Activated CD4-positive, alpha-beta T cell treated with anti-CD3 and anti-CD28 coated beads, Interleukin-2, amount 10 ng/mL, durations not matched to agents 7 days and 5 days (primary cell): ENCODE measurements at regions not wholly inside any gene's neighbourhood (a gene's known extent, or its start where the extent isn't known, plus 50 kb on each side); places are given as distances from the start of the nearest gene placed in this dataset.
"Not testable (repeated sequence)": the region's sequence is repeated elsewhere in the genome, so short reads cannot be mapped to it uniquely, and the experiment has no call there.

ENCODE experiments used
- CTCF ChIA-PET: fragments of 350-600 bp; sonication (Branson Sonifier 250); formaldehyde crosslinking; loops from one replicate; lab custom pipeline; 2021; ENCODE audit warnings: antibody characterized with exemption; lab: Charles Lee
- POLR2A ChIA-PET: fragments of 350-600 bp; sonication (Branson Sonifier 250); formaldehyde crosslinking; loops from one replicate; lab custom pipeline; 2021; ENCODE audit warnings: antibody characterized with exemption; lab: Charles Lee
- DNase-seq: peaks from one replicate; pipeline ENCODE4 v3.0.0-alpha.2; 2020
- H3K27ac Mint-ChIP-seq: one replicate; pipeline ENCODE4 v1.8.0; 2021; ENCODE audit warnings: mild to moderate bottlenecking, moderate library complexity, mixed read lengths
- H3K27me3 Mint-ChIP-seq: one replicate; pipeline ENCODE4 v1.8.0; 2021; ENCODE audit warnings: mixed read lengths
- H3K36me3 Mint-ChIP-seq: one replicate; pipeline ENCODE4 v1.8.0; 2021; ENCODE audit warnings: low read depth, mixed read lengths
- H3K4me1 Mint-ChIP-seq: one replicate; pipeline ENCODE4 v1.8.0; 2021; ENCODE audit warnings: mixed read lengths
- H3K4me3 Mint-ChIP-seq: one replicate; pipeline ENCODE4 v1.8.0; 2021; ENCODE audit warnings: mild to moderate bottlenecking, moderate library complexity, mixed read lengths
- H3K9me3 Mint-ChIP-seq: one replicate; pipeline ENCODE4 v1.8.0; 2021; ENCODE audit warnings: mixed read lengths

GRCh38 chr13:65401315-65401714 lies 1828.8 kb downstream of the PCDH9 start:
- no peaks in the 10 kb centered on the region for H3K4me1 Mint-ChIP-seq
- H3K27me3 Mint-ChIP-seq, result no peaks in the 10 kb centered on the region
- H3K27ac Mint-ChIP-seq, result no peak overlapping the region
- no peaks in the 10 kb centered on the region for H3K36me3 Mint-ChIP-seq
- peaks cover 3% of the 10 kb centered on the region for H3K9me3 Mint-ChIP-seq
- ChIA-PET POLR2A (no interaction called here), CTCF (no interaction called here)
- H3K4me3 Mint-ChIP-seq, result no peak overlapping the region
- DNase-seq, result no peak

- no peaks in the 10 kb centered on the region for H3K27me3 Mint-ChIP-seq
- DNase-seq, result no peak
These were observed 1829.4 kb downstream of the PCDH9 start for GRCh38 chr13:65400702-65401101.

GRCh38 chr13:65387743-65388347 lies 1842.3 kb downstream of the PCDH9 start:
- no peak for DNase-seq
- Mint-ChIP-seq H3K4me3 (no peak overlapping the region), H3K27me3 (no peaks in the 10 kb centered on the region), H3K27ac (no peak overlapping the region), H3K9me3 (peaks cover 11% of the 10 kb centered on the region), H3K36me3 (no peaks in the 10 kb centered on the region), H3K4me1 (no peaks in the 10 kb centered on the region)
- POLR2A ChIA-PET, result no interaction called here
- CTCF ChIA-PET, result no interaction called here

More at GRCh38 chr13:65400702-65401101, 1829.4 kb downstream of the PCDH9 start:
- POLR2A ChIA-PET, result no interaction called here
- CTCF ChIA-PET, result no interaction called here
- H3K4me3 Mint-ChIP-seq, result no peak overlapping the region
- no peaks in the 10 kb centered on the region for H3K4me1 Mint-ChIP-seq
- H3K27ac Mint-ChIP-seq, result no peak overlapping the region
- H3K9me3 Mint-ChIP-seq, result peaks cover 3% of the 10 kb centered on the region
- no peaks in the 10 kb centered on the region for H3K36me3 Mint-ChIP-seq

GRCh38 chr13:65378943-65379519 lies 1851.1 kb downstream of the PCDH9 start:
- Mint-ChIP-seq H3K27ac (no peak overlapping the region), H3K36me3 (no peaks in the 10 kb centered on the region), H3K9me3 (peaks cover 2% of the 10 kb centered on the region), H3K27me3 (no peaks in the 10 kb centered on the region), H3K4me1 (no peaks in the 10 kb centered on the region), H3K4me3 (no peak overlapping the region)
- CTCF ChIA-PET, result no interaction called here
- DNase-seq, result no peak
- POLR2A ChIA-PET, result no interaction called here

- Mint-ChIP-seq H3K36me3 (no peaks in the 10 kb centered on the region), H3K27ac (no peak overlapping the region), H3K4me3 (no peak overlapping the region), H3K27me3 (no peaks in the 10 kb centered on the region), H3K4me1 (no peaks in the 10 kb centered on the region), H3K9me3 (peaks cover 2% of the 10 kb centered on the region)
- no peak for DNase-seq
- ChIA-PET POLR2A (no interaction called here), CTCF (no interaction called here)
These were observed 1851.7 kb downstream of the PCDH9 start for GRCh38 chr13:65378484-65378883.

DNA sequence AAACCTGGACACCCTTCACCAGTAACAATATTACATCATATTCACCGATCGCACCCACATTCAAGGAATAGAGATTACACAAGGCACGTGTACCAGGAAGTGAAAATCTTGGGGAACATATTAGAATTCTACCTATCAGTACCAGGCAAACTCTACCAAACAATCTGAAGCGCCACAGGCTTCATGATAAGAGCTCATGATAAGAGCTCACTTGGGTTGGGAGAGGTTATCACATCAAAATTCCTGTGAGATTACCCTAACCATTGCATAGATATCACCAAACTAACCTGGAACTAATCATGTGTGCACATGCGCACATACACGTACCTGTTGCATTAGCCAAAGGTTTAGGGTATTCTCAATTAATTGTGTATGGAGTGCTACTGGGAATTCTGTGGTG lies 1861.3 kb downstream of the PCDH9 start:
- Mint-ChIP-seq H3K27me3 (no peaks in the 10 kb centered on the region), H3K27ac (no peak overlapping the region), H3K36me3 (no peaks in the 10 kb centered on the region), H3K4me3 (no peak overlapping the region), H3K4me1 (no peaks in the 10 kb centered on the region), H3K9me3 (peaks cover 10% of the 10 kb centered on the region)
- POLR2A ChIA-PET, result no interaction called here
- CTCF ChIA-PET, result no interaction called here
- no peak for DNase-seq

- no peak for DNase-seq
- ChIA-PET CTCF (no interaction called here), POLR2A (no interaction called here)
- Mint-ChIP-seq H3K27me3 (no peaks in the 10 kb centered on the region), H3K36me3 (no peaks in the 10 kb centered on the region), H3K27ac (no peak overlapping the region), H3K4me1 (no peaks in the 10 kb centered on the region), H3K9me3 (peaks cover 14% of the 10 kb centered on the region), H3K4me3 (no peak overlapping the region)
These were observed 1876.2 kb downstream of the PCDH9 start for GRCh38 chr13:65353951-65354350.

- DNase-seq, CTCF ChIA-PET, H3K36me3 Mint-ChIP-seq, H3K4me1 Mint-ChIP-seq, POLR2A ChIA-PET, H3K4me3 Mint-ChIP-seq, H3K27me3 Mint-ChIP-seq, H3K27ac Mint-ChIP-seq: not testable (repeated sequence)
- peaks cover 13% of the 10 kb centered on the region for H3K9me3 Mint-ChIP-seq
These were observed 1877.0 kb downstream of the PCDH9 start for GRCh38 chr13:65353150-65353549.

GRCh38 chr13:65347420-65348030 lies 1882.6 kb downstream of the PCDH9 start:
- no peak overlapping the region for H3K4me3 Mint-ChIP-seq

GRCh38 chr13:65343898-65344663 lies 1886.1 kb downstream of the PCDH9 start:
- Mint-ChIP-seq H3K36me3 (no peaks in the 10 kb centered on the region), H3K4me1 (no peaks in the 10 kb centered on the region), H3K9me3 (no peaks in the 10 kb centered on the region), H3K27me3 (no peaks in the 10 kb centered on the region), H3K27ac (no peak overlapping the region), H3K4me3 (no peak overlapping the region)
- no peak for DNase-seq
- POLR2A ChIA-PET, result no interaction called here
- CTCF ChIA-PET, result no interaction called here

More at GRCh38 chr13:65347420-65348030, 1882.6 kb downstream of the PCDH9 start:
- ChIA-PET POLR2A (no interaction called here), CTCF (no interaction called here)
- Mint-ChIP-seq H3K9me3 (peaks cover 4% of the 10 kb centered on the region), H3K36me3 (no peaks in the 10 kb centered on the region), H3K27me3 (no peaks in the 10 kb centered on the region), H3K27ac (no peak overlapping the region), H3K4me1 (no peaks in the 10 kb centered on the region)
- DNase-seq, result no peak

DNA sequence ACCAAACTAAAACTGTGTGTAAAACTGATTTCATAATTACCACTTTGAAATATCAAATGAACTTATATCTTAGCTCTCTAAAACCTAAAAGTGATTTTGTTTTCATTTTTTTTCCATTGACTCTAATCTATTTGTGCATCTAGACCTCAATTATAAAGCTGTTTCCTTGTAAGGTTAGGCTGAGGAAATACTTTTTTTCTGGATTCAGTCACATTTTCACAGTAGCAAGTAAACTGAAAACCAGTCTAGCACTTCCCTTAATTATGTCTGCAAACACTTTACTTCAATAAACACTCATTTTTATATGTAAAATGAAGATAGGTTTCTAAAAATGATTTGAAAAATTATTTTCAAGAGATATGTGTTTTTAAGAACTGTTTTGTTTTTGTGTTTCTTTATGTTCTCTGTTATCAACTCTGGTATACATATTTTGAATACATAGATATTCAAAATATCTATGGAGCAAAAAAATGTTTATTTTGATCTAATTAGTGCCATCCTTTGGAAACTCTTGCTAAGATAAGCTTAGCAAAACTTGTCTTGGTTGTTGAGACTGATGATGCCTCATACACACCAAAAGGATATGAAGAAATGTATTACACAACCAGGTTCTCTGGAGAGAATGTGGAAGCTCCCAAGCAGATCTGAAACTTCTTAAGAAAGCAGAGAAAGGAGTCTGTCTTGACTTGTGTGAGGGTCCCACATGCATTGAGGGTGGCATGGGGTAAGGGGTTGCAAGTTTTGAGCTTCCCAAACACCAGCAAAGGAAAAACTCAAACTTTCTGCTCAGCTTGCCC lies 1887.4 kb downstream of the PCDH9 start:
- no peak overlapping the region for H3K27ac Mint-ChIP-seq
- ChIA-PET CTCF (no interaction called here), POLR2A (no interaction called here)
- H3K27me3 Mint-ChIP-seq, result no peaks in the 10 kb centered on the region
- DNase-seq, result no peak
- H3K4me1 Mint-ChIP-seq, result no peaks in the 10 kb centered on the region
- H3K36me3 Mint-ChIP-seq, result no peaks in the 10 kb centered on the region
- H3K4me3 Mint-ChIP-seq, result no peak overlapping the region
- H3K9me3 Mint-ChIP-seq, result no peaks in the 10 kb centered on the region

DNA sequence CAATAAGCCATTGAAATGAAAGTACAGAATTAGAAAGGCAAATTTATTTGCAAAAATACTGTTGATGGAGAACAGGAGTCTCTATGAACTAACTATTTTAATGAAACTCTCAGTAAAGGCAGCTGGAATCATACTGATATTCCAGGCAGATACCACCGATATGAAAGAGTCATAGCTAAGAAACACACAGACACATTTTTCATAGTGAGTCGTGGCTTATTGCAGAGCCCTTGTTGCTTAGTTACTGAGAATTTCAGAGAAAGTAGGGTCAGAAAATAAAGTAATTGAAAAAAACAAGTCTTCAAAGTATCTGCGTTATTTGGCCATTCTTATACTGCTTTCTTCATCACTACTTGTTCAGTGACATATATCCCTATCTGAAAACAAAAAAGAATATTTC lies 1890.9 kb downstream of the PCDH9 start:
- Mint-ChIP-seq H3K27me3 (no peaks in the 10 kb centered on the region), H3K27ac (no peak overlapping the region), H3K4me1 (no peaks in the 10 kb centered on the region), H3K4me3 (no peak overlapping the region), H3K36me3 (no peaks in the 10 kb centered on the region), H3K9me3 (no peaks in the 10 kb centered on the region)
- CTCF ChIA-PET, result no interaction called here
- POLR2A ChIA-PET, result no interaction called here
- no peak for DNase-seq

GRCh38 chr13:65336916-65337315 lies 1893.2 kb downstream of the PCDH9 start:
- no peak for DNase-seq
- CTCF ChIA-PET, result no interaction called here
- no peaks in the 10 kb centered on the region for H3K4me1 Mint-ChIP-seq
- H3K4me3 Mint-ChIP-seq, result no peak overlapping the region
- no peaks in the 10 kb centered on the region for H3K9me3 Mint-ChIP-seq
- H3K27me3 Mint-ChIP-seq, result no peaks in the 10 kb centered on the region
- no peaks in the 10 kb centered on the region for H3K36me3 Mint-ChIP-seq
- no peak overlapping the region for H3K27ac Mint-ChIP-seq
- POLR2A ChIA-PET, result no interaction called here
